Upper lobe of right lung (tissue), 1 donor: ENCODE measurements at regions not wholly inside any gene's neighbourhood (a gene's known extent, or its start where the extent isn't known, plus 50 kb on each side); places are given as distances from the start of the nearest gene placed in this dataset.

Source experiments
- ATAC-seq: fragments of 200-7000 bp; cut with Tn5 transposase; one replicate; pipeline ENCODE4 v1.9.1; 2020; ENCODE audit warnings: mild to moderate bottlenecking, moderate library complexity
- DNase-seq: peaks from one replicate; pipeline ENCODE4 v3.0.0-alpha.2; 2020
- H3K27ac ChIP-seq: fragments of 200-600 bp; one replicate; pipeline ENCODE4 v1.8.0; 2022
- H3K27me3 ChIP-seq: fragments of 200-600 bp; one replicate; pipeline ENCODE4 v1.8.0; 2022; ENCODE audit warnings: mild to moderate bottlenecking
- H3K36me3 ChIP-seq: fragments of 200-600 bp; one replicate; pipeline ENCODE4 v1.8.0; 2022
- H3K4me1 ChIP-seq: fragments of 200-600 bp; one replicate; pipeline ENCODE4 v1.8.0; 2022
- H3K4me3 ChIP-seq: fragments of 200-600 bp; one replicate; pipeline ENCODE4 v1.8.0; 2022; ENCODE audit warnings: mild to moderate bottlenecking
- H3K9me3 ChIP-seq: fragments of 200-600 bp; one replicate; pipeline ENCODE4 v1.8.0; 2022
- CTCF ChIP-seq: fragments of 200-600 bp; IDR thresholded peaks from one replicate; pipeline ENCODE4 v1.8.0; 2022; ENCODE audit warnings: antibody characterized with exemption
- intact Hi-C: fragments of 100-400 bp; cut with DNase I; formaldehyde crosslinking; loops from one replicate; pipeline ENCODE4 v1.11.0; 2022
- donor health status: DM: no; HTN: yes; CAD: no; lungs with severe emphysema.

GRCh38 chrX:39528161-39528916 lies 569.4 kb downstream of the BCOR start:
- H3K27me3 ChIP-seq: no peaks in the 10 kb centered on the region
- H3K36me3 ChIP-seq: no peaks in the 10 kb centered on the region
- ATAC-seq (no peak), DNase-seq (no peak)
- intact Hi-C loops: no loop called here
- no peaks in the 10 kb centered on the region for H3K4me1 ChIP-seq
- no peak for TF ChIP-seq CTCF
- H3K9me3 ChIP-seq: no peaks in the 10 kb centered on the region
- no peak overlapping the region for H3K4me3 ChIP-seq
- H3K27ac ChIP-seq: no peak overlapping the region

GRCh38 chrX:39532761-39533160 lies 565.0 kb downstream of the BCOR start:
- no peak overlapping the region for H3K4me3 ChIP-seq
- no peak for ATAC-seq
- no peaks in the 10 kb centered on the region for H3K27me3 ChIP-seq
- TF ChIP-seq CTCF: no peak
- H3K9me3 ChIP-seq: no peaks in the 10 kb centered on the region
- no peaks in the 10 kb centered on the region for H3K36me3 ChIP-seq
- DNase-seq: no peak
- H3K4me1 ChIP-seq: no peaks in the 10 kb centered on the region
- H3K27ac ChIP-seq: no peak overlapping the region
- intact Hi-C loops: no loop called here

- DNase-seq: no peak
- H3K27me3 ChIP-seq: no peaks in the 10 kb centered on the region
- no peaks in the 10 kb centered on the region for H3K9me3 ChIP-seq
- no peaks in the 10 kb centered on the region for H3K4me1 ChIP-seq
- intact Hi-C loops: no loop called here
- no peaks in the 10 kb centered on the region for H3K36me3 ChIP-seq
- H3K27ac ChIP-seq: no peak overlapping the region
- H3K4me3 ChIP-seq: no peak overlapping the region
- no peak for TF ChIP-seq CTCF
- ATAC-seq: no peak
Measured at GRCh38 chrX:39534949-39535348, 562.8 kb downstream of the BCOR start.

- Histone ChIP-seq H3K9me3 (no peaks in the 10 kb centered on the region), H3K4me1 (no peaks in the 10 kb centered on the region), H3K27ac (no peak overlapping the region), H3K36me3 (no peaks in the 10 kb centered on the region), H3K4me3 (no peak overlapping the region), H3K27me3 (no peaks in the 10 kb centered on the region)
- ATAC-seq (no peak), DNase-seq (no peak)
- no peak for TF ChIP-seq CTCF
- intact Hi-C loops: no loop called here
Measured at GRCh38 chrX:39536211-39536610, 561.5 kb downstream of the BCOR start.

GRCh38 chrX:39541881-39542280 lies 555.9 kb downstream of the BCOR start:
- H3K9me3 ChIP-seq: no peaks in the 10 kb centered on the region
- H3K27me3 ChIP-seq: no peaks in the 10 kb centered on the region
- DNase-seq: no peak
- H3K36me3 ChIP-seq: no peaks in the 10 kb centered on the region
- H3K4me1 ChIP-seq: no peaks in the 10 kb centered on the region
- TF ChIP-seq CTCF: no peak
- no peak overlapping the region for H3K27ac ChIP-seq
- no peak for ATAC-seq
- intact Hi-C loops: no loop called here
- H3K4me3 ChIP-seq: no peak overlapping the region

GRCh38 chrX:39542316-39542715 lies 555.4 kb downstream of the BCOR start:
- Histone ChIP-seq H3K4me3 (no peak overlapping the region), H3K27ac (no peak overlapping the region), H3K9me3 (no peaks in the 10 kb centered on the region), H3K27me3 (no peaks in the 10 kb centered on the region), H3K36me3 (no peaks in the 10 kb centered on the region), H3K4me1 (no peaks in the 10 kb centered on the region)
- no peak for ATAC-seq
- intact Hi-C loops: no loop called here
- no peak for TF ChIP-seq CTCF
- no peak for DNase-seq
